ENCODE measurements at regions not wholly inside any gene's neighbourhood (a gene's known extent, or its start where the extent isn't known, plus 50 kb on each side); places are given as distances from the start of the nearest gene placed in this dataset.
A peak's percentile ranks its signal among the peaks of the same experiment; 100 is the strongest.

GRCh38 chr16:85978976-85979375, 80.0 kb downstream of the IRF8 start:
- DNase-seq, result peak in 1 of 3 donors; percentile 23
- H3K27me3 Mint-ChIP-seq (ENCODE audit: low read depth in 3 of 3), result peaks cover 0 to 3% (median 0%) of the 10 kb centered on the region in 3 donors
- intact Hi-C loops (cut with micrococcal nuclease), result loop anchor here in 1 of 2 donors (5.0 kb wide), 1 partner anchor 47 kb away; no protein-coding TSS in a partner anchor
- Histone ChIP-seq H3K27ac (ENCODE audit: low read depth in 1 of 2, low read length in 2 of 2) (peak overlapping the region; percentile 90 to 94), H3K79me2 (ENCODE audit: insufficient read depth, low read length) (peaks cover 30% of the 10 kb centered on the region), H2AFZ (ENCODE audit: insufficient read depth, low read depth, low read length, poor library complexity, severe bottlenecking) (peak overlapping the region; percentile 82), H3K9ac (ENCODE audit: insufficient read depth, low read length, poor library complexity, severe bottlenecking) (peak overlapping the region; percentile 69), H3K4me1 (ENCODE audit: control insufficient read depth in 1 of 2, insufficient read depth in 2 of 2, low read length in 2 of 2) (peaks cover 88 to 91% of the 10 kb centered on the region in 2 donors), H3K9me3 (replicated peaks in 1 of 2; ENCODE audit: control insufficient read depth in 1 of 2, insufficient read depth in 1 of 2, low read length in 2 of 2) (no peaks in the 10 kb centered on the region), H3K36me3 (replicated peaks in 1 of 2; ENCODE audit: control insufficient read depth in 1 of 2, insufficient read depth in 2 of 2, low read length in 2 of 2) (no peaks in the 10 kb centered on the region), H4K20me1 (ENCODE audit: insufficient read depth, low read length) (no peaks in the 10 kb centered on the region), H3K4me2 (replicated peaks; ENCODE audit: extremely low read depth, low read length, poor library complexity, severe bottlenecking) (peak overlapping the region; percentile 74), H3K27me3 (ENCODE audit: control insufficient read depth in 2 of 2, insufficient read depth in 2 of 2, low read length in 2 of 2) (no peaks in the 10 kb centered on the region), H3K4me3 (replicated peaks in 1 of 3; ENCODE audit: low read depth in 2 of 3, low read length in 3 of 3) (peak overlapping the region in 1 of 3 experiments; percentile 65)
- no peak for TF ChIP-seq CTCF (IDR thresholded peaks at IDR 0.05)
- H3K4me1 Mint-ChIP-seq, result peaks cover 92% of the 10 kb centered on the region
- H3K4me3 Mint-ChIP-seq, result peak overlapping the region in 1 of 2 donors; percentile 88
- peak overlapping the region; percentile 95 to 98 (median 97) for H3K27ac Mint-ChIP-seq
- peaks cover 0 to 2% (median 0%) of the 10 kb centered on the region in 7 donors for H3K9me3 Mint-ChIP-seq
- 61% methylated on average over 10 of the region's 13 CpGs for WGBS (ENCODE audit: insufficient coverage)
- H3K36me3 Mint-ChIP-seq, result peaks cover 0 to 4% of the 10 kb centered on the region in 2 donors

DNA sequence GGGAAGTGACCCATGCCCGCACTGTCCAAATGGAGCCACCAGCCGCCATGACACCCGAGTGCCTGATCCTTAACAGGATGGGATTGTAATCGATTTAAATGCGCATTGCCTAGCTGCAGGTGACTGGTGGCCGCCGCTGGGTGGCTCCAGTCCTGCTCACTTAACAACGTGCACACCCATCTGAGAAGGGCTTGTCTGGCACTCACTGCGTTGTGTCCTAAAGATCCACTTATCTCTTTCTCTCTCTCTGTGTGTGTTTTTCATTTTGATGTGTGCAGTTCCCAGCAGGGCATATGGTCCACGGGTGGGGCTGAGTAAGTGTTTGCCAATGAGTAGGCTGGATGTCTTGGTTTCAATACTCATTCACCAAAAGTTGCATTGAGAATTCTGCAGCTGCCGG, 80.6 kb downstream of the IRF8 start:
- WGBS (ENCODE audit: insufficient coverage), result 90% methylated on average over 8 of the region's 11 CpGs
- peaks cover 0 to 4% of the 10 kb centered on the region in 2 donors for H3K36me3 Mint-ChIP-seq

More for the DNA sequence above, 80.6 kb downstream of the IRF8 start:
- Mint-ChIP-seq H3K9me3 (peaks cover 0 to 2% (median 0%) of the 10 kb centered on the region in 7 donors), H3K27me3 (ENCODE audit: low read depth in 3 of 3) (peaks cover 0 to 3% (median 0%) of the 10 kb centered on the region in 3 donors), H3K4me3 (peak overlapping the region in 1 of 2 donors; percentile 1), H3K27ac (peak overlapping the region in 6 of 7 donors; percentile 58 to 98 (median 96)), H3K4me1 (peaks cover 97% of the 10 kb centered on the region)
- peaks cover 30% of the 10 kb centered on the region for H3K79me2 ChIP-seq (ENCODE audit: insufficient read depth, low read length)
- H2AFZ ChIP-seq (ENCODE audit: insufficient read depth, low read depth, low read length, poor library complexity, severe bottlenecking), result no peak overlapping the region
- TF ChIP-seq CTCF (IDR thresholded peaks at IDR 0.05), result no peak
- intact Hi-C loops (cut with micrococcal nuclease), result loop anchor here (5.0 to 10.0 kb wide), 5 partner anchors 32 to 75 kb away; no protein-coding TSS in a partner anchor
- no peaks in the 10 kb centered on the region for H3K27me3 ChIP-seq (ENCODE audit: control insufficient read depth in 2 of 2, insufficient read depth in 2 of 2, low read length in 2 of 2)
- no peak for DNase-seq
- no peaks in the 10 kb centered on the region for H3K36me3 ChIP-seq (replicated peaks in 1 of 2; ENCODE audit: control insufficient read depth in 1 of 2, insufficient read depth in 2 of 2, low read length in 2 of 2)
- peaks cover 94 to 97% of the 10 kb centered on the region in 2 donors for H3K4me1 ChIP-seq (ENCODE audit: control insufficient read depth in 1 of 2, insufficient read depth in 2 of 2, low read length in 2 of 2)
- no peak overlapping the region for H3K4me2 ChIP-seq (replicated peaks; ENCODE audit: extremely low read depth, low read length, poor library complexity, severe bottlenecking)
- no peak overlapping the region for H3K9ac ChIP-seq (ENCODE audit: insufficient read depth, low read length, poor library complexity, severe bottlenecking)
- no peaks in the 10 kb centered on the region for H4K20me1 ChIP-seq (ENCODE audit: insufficient read depth, low read length)
- H3K9me3 ChIP-seq (replicated peaks in 1 of 2; ENCODE audit: control insufficient read depth in 1 of 2, insufficient read depth in 1 of 2, low read length in 2 of 2), result no peaks in the 10 kb centered on the region
- H3K27ac ChIP-seq (ENCODE audit: low read depth in 1 of 2, low read length in 2 of 2), result peak overlapping the region; percentile 90 to 94
- H3K4me3 ChIP-seq (replicated peaks in 1 of 3; ENCODE audit: low read depth in 2 of 3, low read length in 3 of 3), result peak overlapping the region in 1 of 3 experiments; percentile 6
